Psoas muscle (tissue), 7 donors: ENCODE measurements at regions not wholly inside any gene's neighbourhood (a gene's known extent, or its start where the extent isn't known, plus 50 kb on each side); places are given as distances from the start of the nearest gene placed in this dataset.

Experiments
- ATAC-seq, 4 donors: fragments of 200-7000 bp; cut with Tn5 transposase; one replicate each; pipeline ENCODE4 v1.9.1; 2020; ENCODE audit warnings: moderate library complexity in 3 of 4, mild to moderate bottlenecking in 2 of 4
- DNase-seq, 2 donors: peaks; one replicate each; pipeline ENCODE4 v3.0.0-alpha.2; 2020
- H3K27ac ChIP-seq: fragments of 200-600 bp; one replicate; pipeline ENCODE4 v1.8.0; 2022
- H3K27me3 ChIP-seq, 3 donors: fragments of 200-600 bp in 1 of 3; one replicate each; pipeline versions ENCODE4 v1.6.1 to v1.8.0; 2013 to 2022; ENCODE audit warnings: low read length in 2 of 3, mild to moderate bottlenecking in 2 of 3, moderate library complexity in 1 of 3; ENCODE audit not compliant: insufficient read depth in 3 of 3
- H3K36me3 ChIP-seq, 2 donors: fragments of 200-600 bp in 1 of 2; one replicate each; pipeline versions ENCODE4 v1.6.1 to v1.8.0; 2013 to 2022; ENCODE audit warnings: low read depth in 1 of 2, mild to moderate bottlenecking in 1 of 2, moderate library complexity in 1 of 2; ENCODE audit not compliant: insufficient read depth in 1 of 2
- H3K4me1 ChIP-seq: fragments of 200-600 bp; one replicate; pipeline ENCODE4 v1.8.0; 2022
- H3K4me3 ChIP-seq: fragments of 200-600 bp; one replicate; pipeline ENCODE4 v1.8.0; 2022; ENCODE audit warnings: mild to moderate bottlenecking
- H3K9me3 ChIP-seq: fragments of 200-600 bp; one replicate; pipeline ENCODE4 v1.8.0; 2022
- WGBS, 3 donors: extraction: QIAGEN DNeasy Blood & Tissue Kit; methylation state at CpG; one replicate each; pipeline versions ENCODE4 v1.1.6 to v1.1.7; 2013; 5-methylcytosine and 5-hydroxymethylcytosine counted together
- intact Hi-C, 2 donors: fragments of 100-400 bp; cut with DNase I; formaldehyde crosslinking; loops; one replicate each; pipeline versions ENCODE4 v1.11.0 to v1.14.2; 2022
- TF ChIP-seq, protein P1 (sequence below): fragments of 200-600 bp; IDR thresholded peaks from one replicate; pipeline ENCODE4 v1.8.0; 2022; ENCODE audit warnings: antibody characterized with exemption
- donor health status: healthy with polysubstance abuse.
- donor health status: DM: no; HTN: no; CAD: no; lungs with moderate emphysema.
- donor health status: Bipolar disorder and iron deficiency.
- donor health status: healthy.
- donor health status: DM: yes; HTN: yes; CAD: no.
- donor health status: DM: no; HTN: no; CAD: no.
- donor health status: DM: yes; HTN: yes; CAD: no.

DNA sequence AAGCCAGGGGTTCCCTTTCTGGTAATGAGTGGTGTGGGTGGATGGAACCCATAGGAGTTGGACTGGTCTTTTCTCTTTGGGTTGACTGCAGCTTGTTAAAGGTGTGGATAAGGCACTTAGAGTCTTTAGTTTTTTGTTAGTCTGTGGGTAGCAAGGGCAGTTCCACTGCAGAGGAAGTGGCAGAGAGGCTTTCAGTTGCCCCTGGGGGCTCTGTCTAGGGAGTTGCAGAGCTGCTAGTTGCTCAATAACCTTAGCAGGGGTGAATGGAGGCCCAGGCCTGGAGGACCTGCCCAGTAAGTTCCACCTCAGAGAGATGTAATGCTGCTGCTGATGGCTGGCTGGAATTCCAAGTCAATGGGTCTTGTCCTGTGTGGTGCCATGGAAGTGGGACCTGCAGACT lies 282.6 kb upstream of the NDST4 start:
- no peak for DNase-seq
- ATAC-seq = no peak
- intact Hi-C loops = no loop called here

DNA sequence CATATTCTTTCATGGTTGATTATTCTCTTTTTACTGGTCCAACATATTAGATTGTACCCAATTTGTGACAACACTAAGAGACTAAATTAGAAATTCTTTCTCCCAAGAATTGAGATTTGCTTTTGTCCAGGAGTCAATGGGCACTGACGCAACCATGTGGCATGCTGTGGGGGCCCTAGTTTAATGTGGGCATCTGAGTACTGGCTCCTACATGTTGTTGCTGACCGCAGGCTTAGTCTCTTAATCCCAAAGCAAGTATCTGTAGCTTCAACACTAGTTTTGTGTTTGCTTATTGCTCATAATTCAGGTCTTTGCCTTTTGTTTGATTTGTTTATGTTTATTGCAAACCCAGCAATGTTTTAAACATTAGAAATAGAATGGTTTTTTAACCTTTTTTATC lies 263.4 kb upstream of the NDST4 start:
- intact Hi-C loops = no loop called here
- H3K27ac ChIP-seq = no peak overlapping the region
- H3K9me3 ChIP-seq = no peaks in the 10 kb centered on the region
- H3K27me3 ChIP-seq = no peaks in the 10 kb centered on the region
- DNase-seq (no peak), ATAC-seq (no peak)
- TF ChIP-seq, protein P1, sequence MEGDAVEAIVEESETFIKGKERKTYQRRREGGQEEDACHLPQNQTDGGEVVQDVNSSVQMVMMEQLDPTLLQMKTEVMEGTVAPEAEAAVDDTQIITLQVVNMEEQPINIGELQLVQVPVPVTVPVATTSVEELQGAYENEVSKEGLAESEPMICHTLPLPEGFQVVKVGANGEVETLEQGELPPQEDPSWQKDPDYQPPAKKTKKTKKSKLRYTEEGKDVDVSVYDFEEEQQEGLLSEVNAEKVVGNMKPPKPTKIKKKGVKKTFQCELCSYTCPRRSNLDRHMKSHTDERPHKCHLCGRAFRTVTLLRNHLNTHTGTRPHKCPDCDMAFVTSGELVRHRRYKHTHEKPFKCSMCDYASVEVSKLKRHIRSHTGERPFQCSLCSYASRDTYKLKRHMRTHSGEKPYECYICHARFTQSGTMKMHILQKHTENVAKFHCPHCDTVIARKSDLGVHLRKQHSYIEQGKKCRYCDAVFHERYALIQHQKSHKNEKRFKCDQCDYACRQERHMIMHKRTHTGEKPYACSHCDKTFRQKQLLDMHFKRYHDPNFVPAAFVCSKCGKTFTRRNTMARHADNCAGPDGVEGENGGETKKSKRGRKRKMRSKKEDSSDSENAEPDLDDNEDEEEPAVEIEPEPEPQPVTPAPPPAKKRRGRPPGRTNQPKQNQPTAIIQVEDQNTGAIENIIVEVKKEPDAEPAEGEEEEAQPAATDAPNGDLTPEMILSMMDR = no peak
- 71 to 89% (median 85%) methylated on average over 2 of the region's 2 CpGs for WGBS, 3 donors
- H3K36me3 ChIP-seq = no peaks in the 10 kb centered on the region
- no peaks in the 10 kb centered on the region for H3K4me1 ChIP-seq
- H3K4me3 ChIP-seq = no peak overlapping the region

More for the DNA sequence above, 282.6 kb upstream of the NDST4 start:
- no peaks in the 10 kb centered on the region for H3K4me1 ChIP-seq
- no peaks in the 10 kb centered on the region for H3K27me3 ChIP-seq
- no peaks in the 10 kb centered on the region for H3K36me3 ChIP-seq
- TF ChIP-seq, protein P1 = no peak
- H3K9me3 ChIP-seq = peaks cover 11% of the 10 kb centered on the region
- no peak overlapping the region for H3K27ac ChIP-seq
- H3K4me3 ChIP-seq = no peak overlapping the region

DNA sequence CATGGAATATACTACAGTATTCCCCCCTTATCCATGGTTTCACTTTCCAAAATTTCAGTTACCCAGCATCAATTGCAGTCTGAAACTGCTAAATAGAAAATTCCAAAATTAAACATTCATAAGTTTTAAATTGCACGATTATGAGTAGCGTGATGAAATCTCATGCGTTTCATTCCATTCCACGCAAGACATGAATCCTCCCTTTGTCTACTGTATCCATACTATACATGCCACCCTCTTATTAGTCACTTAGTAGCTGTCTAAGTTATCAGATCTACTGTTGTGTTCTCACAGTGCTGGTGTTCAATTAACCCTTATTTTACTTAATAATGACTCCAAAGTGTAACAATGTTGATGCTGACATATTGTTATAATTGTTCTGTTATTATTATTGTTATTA lies 261.2 kb upstream of the NDST4 start:
- DNase-seq (no peak), ATAC-seq (no peak)
- intact Hi-C loops = no loop called here
- TF ChIP-seq, protein P1 = no peak
- H3K27ac ChIP-seq = no peak overlapping the region
- no peak overlapping the region for H3K4me3 ChIP-seq
- H3K9me3 ChIP-seq = no peaks in the 10 kb centered on the region
- H3K4me1 ChIP-seq = no peaks in the 10 kb centered on the region
- no peaks in the 10 kb centered on the region for H3K27me3 ChIP-seq
- WGBS, 3 donors = 67 to 80% (median 78%) methylated on average over 4 of the region's 4 CpGs
- no peaks in the 10 kb centered on the region for H3K36me3 ChIP-seq

DNA sequence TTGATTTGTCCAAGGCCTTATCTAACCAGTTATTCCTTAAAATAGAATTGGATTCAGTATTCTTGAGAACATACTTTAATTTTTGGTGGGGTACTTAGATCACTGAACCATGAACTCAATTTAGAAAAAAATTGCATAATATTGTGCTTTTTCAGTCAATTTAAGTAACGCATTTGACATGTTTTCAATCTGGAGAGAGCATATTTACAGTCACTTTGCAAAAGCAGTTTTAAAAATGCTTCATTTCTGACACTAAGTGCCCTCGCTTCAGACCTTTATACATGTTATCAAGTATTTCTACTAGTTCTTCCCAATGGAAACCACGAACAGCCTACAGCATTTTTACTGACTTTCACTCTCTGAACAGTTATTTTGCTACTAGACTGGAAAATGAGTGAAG lies 257.1 kb upstream of the NDST4 start:
- DNase-seq (no peak), ATAC-seq (no peak)
- Histone ChIP-seq H3K4me1 (no peaks in the 10 kb centered on the region), H3K36me3 (no peaks in the 10 kb centered on the region), H3K9me3 (no peaks in the 10 kb centered on the region), H3K27me3 (no peaks in the 10 kb centered on the region), H3K4me3 (no peak overlapping the region), H3K27ac (no peak overlapping the region)
- WGBS, 3 donors = 72 to 79% (median 77%) methylated on average over 3 of the region's 3 CpGs
- TF ChIP-seq, protein P1 = no peak
- intact Hi-C loops = no loop called here

DNA sequence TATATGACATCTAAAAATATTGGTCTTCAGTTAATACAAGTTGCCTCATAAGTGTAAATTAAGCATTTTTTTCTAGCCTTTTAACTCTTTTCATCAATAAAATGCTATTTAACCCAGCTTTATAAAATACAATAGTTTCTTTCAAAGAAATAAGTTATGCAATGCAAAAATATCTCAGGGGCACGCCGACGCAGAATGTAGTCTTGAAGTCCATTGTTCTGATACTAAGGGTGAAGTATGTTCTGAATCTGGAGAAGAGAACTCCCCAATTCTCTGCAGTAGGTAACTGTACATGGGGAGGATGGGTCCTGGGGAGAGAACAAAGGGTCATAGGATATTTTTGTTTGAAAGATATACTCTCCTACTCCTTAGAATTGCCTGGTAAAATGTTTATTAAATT lies 256.6 kb upstream of the NDST4 start:
- TF ChIP-seq, protein P1 = no peak
- Histone ChIP-seq H3K4me1 (no peaks in the 10 kb centered on the region), H3K27ac (no peak overlapping the region), H3K27me3 (no peaks in the 10 kb centered on the region), H3K36me3 (no peaks in the 10 kb centered on the region), H3K4me3 (no peak overlapping the region), H3K9me3 (no peaks in the 10 kb centered on the region)
- no peak for DNase-seq
- WGBS, 3 donors = 80 to 84% (median 83%) methylated on average over 3 of the region's 3 CpGs
- intact Hi-C loops = no loop called here
- no peak for ATAC-seq
